Kidney (tissue), 13 donors: ENCODE measurements at regions not wholly inside any gene's neighbourhood (a gene's known extent, or its start where the extent isn't known, plus 50 kb on each side); places are given as distances from the start of the nearest gene placed in this dataset.

Experiments
- DNase-seq, 5 donors: peaks; one replicate each; pipeline ENCODE4 v3.0.0-alpha.2; 2013 to 2020
- FAIRE-seq: peaks from 2 replicates; lab custom pipeline; 2012; peaks lifted over from hg19 to GRCh38; lab: Jason Lieb, UNC
- H3K27ac ChIP-seq, 2 donors: one replicate each; pipeline ENCODE4 v1.7.0; 2013; ENCODE audit warnings: low read depth in 2 of 2, low read length in 2 of 2, inconsistent platforms in 1 of 2
- H3K27me3 ChIP-seq: one replicate; pipeline ENCODE4 v1.7.1; 2013; ENCODE audit warnings: low read length, inconsistent platforms; ENCODE audit not compliant: control insufficient read depth, insufficient read depth
- H3K36me3 ChIP-seq, 3 donors: one replicate each; pipeline versions ENCODE4 v1.7.0 to v1.7.1; 2013; ENCODE audit warnings: low read length in 3 of 3, control low read depth in 1 of 3, inconsistent platforms in 1 of 3; ENCODE audit not compliant: insufficient read depth in 3 of 3, control insufficient read depth in 2 of 3
- H3K4me1 ChIP-seq, 3 donors: one replicate each; pipeline versions ENCODE4 v1.7.0 to v1.7.1; 2013; ENCODE audit warnings: low read length in 3 of 3, inconsistent platforms in 1 of 3, low read depth in 1 of 3; ENCODE audit not compliant: control insufficient read depth in 2 of 3, insufficient read depth in 2 of 3
- H3K4me3 ChIP-seq, 3 donors: one replicate each; pipeline versions ENCODE4 v1.7.0 to v1.8.1; 2013; ENCODE audit warnings: low read length in 3 of 3, control low read depth in 1 of 3, inconsistent platforms in 1 of 3
- H3K9ac ChIP-seq, 3 donors: one replicate each; pipeline versions ENCODE4 v1.7.0 to v1.7.1; 2013; ENCODE audit warnings: low read length in 3 of 3, control low read depth in 1 of 3, inconsistent platforms in 1 of 3
- H3K9me3 ChIP-seq, 3 donors: one replicate each; pipeline versions ENCODE4 v1.7.0 to v1.7.1; 2013; ENCODE audit warnings: low read length in 3 of 3, control low read depth in 1 of 3, inconsistent platforms in 1 of 3; ENCODE audit not compliant: control insufficient read depth in 2 of 3, insufficient read depth in 1 of 3
- CTCF ChIP-seq: IDR thresholded peaks from 3 replicates; pipeline ENCODE4 v1.5.1; 2012; ENCODE audit warnings: mild to moderate bottlenecking, moderate library complexity, borderline replicate concordance; ENCODE audit not compliant: insufficient read depth; ENCODE audit errors: extremely low read depth
- intact Hi-C: fragments of 100-400 bp; cut with DNase I; formaldehyde crosslinking; loops from one replicate; pipeline ENCODE4 v1.11.1; 2022
- donor health status: control.
- donor health status: control.
- donor health status: control.
- donor health status: control.
- donor health status: control.
- donor health status: DM: yes; HTN: yes; CAD: no.
- donor health status: Normal renal cell carcinoma (clear cell type).

- DNase-seq (no peak), FAIRE-seq (no peak)
- Histone ChIP-seq H3K36me3 (no peaks in the 10 kb centered on the region), H3K9me3 (no peaks in the 10 kb centered on the region), H3K9ac (no peak overlapping the region), H3K4me3 (no peak overlapping the region), H3K27me3 (no peaks in the 10 kb centered on the region), H3K4me1 (no peaks in the 10 kb centered on the region), H3K27ac (no peak overlapping the region)
- intact Hi-C loops = no loop called here
- TF ChIP-seq CTCF = no peak
Measured at GRCh38 chr9:81082221-81082620, 607.1 kb downstream of the TLE1 start.

GRCh38 chr9:81080900-81081299 lies 608.4 kb downstream of the TLE1 start:
- TF ChIP-seq CTCF = no peak
- intact Hi-C loops = no loop called here
- FAIRE-seq = no peak
- H3K4me1 ChIP-seq = no peaks in the 10 kb centered on the region
- H3K4me3 ChIP-seq = no peak overlapping the region
- H3K36me3 ChIP-seq = no peaks in the 10 kb centered on the region
- H3K27ac ChIP-seq = no peak overlapping the region
- H3K9ac ChIP-seq = no peak overlapping the region
- no peaks in the 10 kb centered on the region for H3K27me3 ChIP-seq
- no peaks in the 10 kb centered on the region for H3K9me3 ChIP-seq
- no peak for DNase-seq

DNA sequence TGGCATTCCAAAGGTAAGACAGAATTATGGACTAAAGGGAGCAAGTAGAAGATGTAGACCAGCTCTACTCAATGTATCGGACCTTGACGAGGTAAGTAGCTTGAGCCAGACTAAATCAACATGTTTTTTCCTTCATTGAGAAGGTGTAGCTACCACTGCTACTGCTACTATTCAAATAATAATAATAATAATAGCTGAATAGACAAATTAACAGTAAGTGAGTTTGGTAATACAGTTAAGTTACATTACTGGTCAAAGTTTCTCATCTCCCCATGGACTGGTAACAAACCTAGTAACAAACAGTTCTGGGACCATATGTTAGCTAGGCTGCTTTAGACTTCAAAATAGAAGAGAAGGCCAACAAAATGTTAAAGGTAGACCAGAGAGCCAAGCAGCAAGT lies 609.2 kb downstream of the TLE1 start:
- DNase-seq = no peak
- Histone ChIP-seq H3K9me3 (no peaks in the 10 kb centered on the region), H3K27me3 (no peaks in the 10 kb centered on the region), H3K4me3 (no peak overlapping the region), H3K9ac (no peak overlapping the region), H3K36me3 (no peaks in the 10 kb centered on the region), H3K27ac (no peak overlapping the region), H3K4me1 (no peaks in the 10 kb centered on the region)
- intact Hi-C loops = no loop called here
- FAIRE-seq = no peak
- TF ChIP-seq CTCF = no peak

GRCh38 chr9:81079055-81079454 lies 610.3 kb downstream of the TLE1 start:
- intact Hi-C loops = no loop called here
- H3K9me3 ChIP-seq = no peaks in the 10 kb centered on the region
- FAIRE-seq = no peak
- peaks cover 0 to 2% (median 0%) of the 10 kb centered on the region in 3 donors for H3K4me1 ChIP-seq
- no peak for TF ChIP-seq CTCF
- no peaks in the 10 kb centered on the region for H3K36me3 ChIP-seq
- no peak overlapping the region for H3K4me3 ChIP-seq
- no peak for DNase-seq
- H3K27me3 ChIP-seq = no peaks in the 10 kb centered on the region
- H3K9ac ChIP-seq = no peak overlapping the region
- no peak overlapping the region for H3K27ac ChIP-seq
